ENCODE measurements at regions not wholly inside any gene's neighbourhood (a gene's known extent, or its start where the extent isn't known, plus 50 kb on each side); places are given as distances from the start of the nearest gene placed in this dataset.

DNA sequence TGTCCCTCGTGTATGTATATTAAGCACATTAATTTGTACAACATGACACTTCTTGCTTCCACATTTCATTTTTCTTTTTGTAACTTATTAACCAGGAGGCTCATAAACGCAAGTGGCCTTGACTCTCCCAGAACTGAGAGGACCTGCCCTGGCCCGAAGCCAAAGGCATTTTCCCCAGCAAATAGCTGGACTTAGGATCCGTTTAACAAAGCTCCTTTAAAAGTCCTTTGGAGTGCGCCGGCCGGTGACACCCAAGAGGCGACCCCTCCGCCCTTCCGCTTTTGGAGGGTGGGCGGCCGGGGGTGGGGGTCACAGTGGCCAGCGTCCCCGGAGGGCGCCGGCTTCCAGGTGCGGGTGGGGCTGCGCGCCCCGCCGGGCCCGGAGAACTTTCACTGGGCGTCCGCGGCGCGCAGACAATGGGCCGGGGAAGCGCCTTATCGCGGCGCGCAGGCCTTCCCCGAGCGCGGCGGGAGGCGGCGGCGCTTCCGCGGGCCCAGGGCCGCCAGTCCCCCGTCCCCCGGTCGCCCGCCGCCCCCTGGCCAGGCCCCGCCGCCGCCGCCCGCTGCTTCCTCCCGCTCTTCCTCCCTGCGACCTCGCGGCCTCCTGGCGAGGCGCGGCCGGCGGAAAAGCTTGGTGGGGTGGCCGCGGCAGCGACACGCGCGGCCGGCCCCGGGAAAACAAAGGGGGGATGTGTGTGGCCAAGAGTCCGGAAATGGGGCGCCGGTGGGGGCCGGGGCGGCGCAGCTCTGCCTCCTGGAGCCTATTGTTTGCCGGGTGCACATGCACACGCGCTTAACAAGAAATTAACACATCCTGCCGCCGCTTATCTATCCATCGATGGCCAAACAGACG is 613.4 kb downstream of the MCTP2 start (continued):
- TF ChIP-seq, protein P1, sequence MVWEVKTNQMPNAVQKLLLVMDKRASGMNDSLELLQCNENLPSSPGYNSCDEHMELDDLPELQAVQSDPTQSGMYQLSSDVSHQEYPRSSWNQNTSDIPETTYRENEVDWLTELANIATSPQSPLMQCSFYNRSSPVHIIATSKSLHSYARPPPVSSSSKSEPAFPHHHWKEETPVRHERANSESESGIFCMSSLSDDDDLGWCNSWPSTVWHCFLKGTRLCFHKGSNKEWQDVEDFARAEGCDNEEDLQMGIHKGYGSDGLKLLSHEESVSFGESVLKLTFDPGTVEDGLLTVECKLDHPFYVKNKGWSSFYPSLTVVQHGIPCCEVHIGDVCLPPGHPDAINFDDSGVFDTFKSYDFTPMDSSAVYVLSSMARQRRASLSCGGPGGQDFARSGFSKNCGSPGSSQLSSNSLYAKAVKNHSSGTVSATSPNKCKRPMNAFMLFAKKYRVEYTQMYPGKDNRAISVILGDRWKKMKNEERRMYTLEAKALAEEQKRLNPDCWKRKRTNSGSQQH (CRISPR knock-in tag; IDR thresholded peaks at IDR 0.05; ENCODE audit: low read depth): no peak; the same call in 1 of the 2 replicates
- TF ChIP-seq SALL2 (CRISPR knock-in tag; IDR thresholded peaks at IDR 0.05) (no peak), KLF12 (CRISPR knock-in tag; IDR thresholded peaks at IDR 0.05; ENCODE audit: borderline replicate concordance) (peak; percentile 67; the same call in 1 of the 2 replicates), HMG20B (CRISPR knock-in tag; conservative IDR thresholded peaks at IDR 0.05) (peak; percentile 47; the same call in 1 of the 2 replicates), XBP1 (CRISPR knock-in tag; IDR thresholded peaks at IDR 0.05) (no peak), RFX3 (CRISPR knock-in tag; IDR thresholded peaks at IDR 0.05) (no peak), RNF2 (conservative IDR thresholded peaks at IDR 0.05; ENCODE audit: low read depth) (peak; percentile 77), ZNF75D (CRISPR knock-in tag; IDR thresholded peaks at IDR 0.05; ENCODE audit: borderline replicate concordance) (no peak), FOXC1 (CRISPR knock-in tag; IDR thresholded peaks at IDR 0.05; ENCODE audit: borderline replicate concordance) (no peak), SSRP1 (CRISPR knock-in tag; IDR thresholded peaks at IDR 0.05) (no peak), KDM6A (CRISPR knock-in tag; IDR thresholded peaks at IDR 0.05; ENCODE audit: low read depth) (peak; percentile 78), ZNF660 (CRISPR knock-in tag; IDR thresholded peaks at IDR 0.05; ENCODE audit: borderline replicate concordance, low read depth) (no peak), SYNCRIP (IDR thresholded peaks at IDR 0.05; ENCODE audit: insufficient read depth, low read depth, low read length) (no peak), EP300 (IDR thresholded peaks at IDR 0.05; ENCODE audit: low read depth in 2 of 2, low read length in 2 of 2) (peak; percentile 21 to 83; a peak in 3 of 4 replicates), EP300 (CRISPR knock-in tag; IDR thresholded peaks at IDR 0.05; ENCODE audit: borderline replicate concordance) (peak; percentile 48; the same call in 1 of the 2 replicates), BRD4 (CRISPR knock-in tag; IDR thresholded peaks at IDR 0.05) (no peak), MYNN (CRISPR knock-in tag; IDR thresholded peaks at IDR 0.05; ENCODE audit: low read depth) (no peak), ZNF747 (CRISPR knock-in tag; IDR thresholded peaks at IDR 0.05; ENCODE audit: borderline replicate concordance) (no peak)
- TF ChIP-seq, protein P2, sequence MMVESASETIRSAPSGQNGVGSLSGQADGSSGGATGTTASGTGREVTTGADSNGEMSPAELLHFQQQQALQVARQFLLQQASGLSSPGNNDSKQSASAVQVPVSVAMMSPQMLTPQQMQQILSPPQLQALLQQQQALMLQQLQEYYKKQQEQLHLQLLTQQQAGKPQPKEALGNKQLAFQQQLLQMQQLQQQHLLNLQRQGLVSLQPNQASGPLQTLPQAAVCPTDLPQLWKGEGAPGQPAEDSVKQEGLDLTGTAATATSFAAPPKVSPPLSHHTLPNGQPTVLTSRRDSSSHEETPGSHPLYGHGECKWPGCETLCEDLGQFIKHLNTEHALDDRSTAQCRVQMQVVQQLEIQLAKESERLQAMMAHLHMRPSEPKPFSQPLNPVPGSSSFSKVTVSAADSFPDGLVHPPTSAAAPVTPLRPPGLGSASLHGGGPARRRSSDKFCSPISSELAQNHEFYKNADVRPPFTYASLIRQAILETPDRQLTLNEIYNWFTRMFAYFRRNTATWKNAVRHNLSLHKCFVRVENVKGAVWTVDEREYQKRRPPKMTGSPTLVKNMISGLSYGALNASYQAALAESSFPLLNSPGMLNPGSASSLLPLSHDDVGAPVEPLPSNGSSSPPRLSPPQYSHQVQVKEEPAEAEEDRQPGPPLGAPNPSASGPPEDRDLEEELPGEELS (CRISPR knock-in tag; IDR thresholded peaks at IDR 0.05): peak; percentile 75
- TF ChIP-seq, protein P3, sequence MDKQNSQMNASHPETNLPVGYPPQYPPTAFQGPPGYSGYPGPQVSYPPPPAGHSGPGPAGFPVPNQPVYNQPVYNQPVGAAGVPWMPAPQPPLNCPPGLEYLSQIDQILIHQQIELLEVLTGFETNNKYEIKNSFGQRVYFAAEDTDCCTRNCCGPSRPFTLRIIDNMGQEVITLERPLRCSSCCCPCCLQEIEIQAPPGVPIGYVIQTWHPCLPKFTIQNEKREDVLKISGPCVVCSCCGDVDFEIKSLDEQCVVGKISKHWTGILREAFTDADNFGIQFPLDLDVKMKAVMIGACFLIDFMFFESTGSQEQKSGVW (CRISPR knock-in tag; IDR thresholded peaks at IDR 0.05; ENCODE audit: borderline replicate concordance): no peak
- TF ChIP-seq, protein P4, sequence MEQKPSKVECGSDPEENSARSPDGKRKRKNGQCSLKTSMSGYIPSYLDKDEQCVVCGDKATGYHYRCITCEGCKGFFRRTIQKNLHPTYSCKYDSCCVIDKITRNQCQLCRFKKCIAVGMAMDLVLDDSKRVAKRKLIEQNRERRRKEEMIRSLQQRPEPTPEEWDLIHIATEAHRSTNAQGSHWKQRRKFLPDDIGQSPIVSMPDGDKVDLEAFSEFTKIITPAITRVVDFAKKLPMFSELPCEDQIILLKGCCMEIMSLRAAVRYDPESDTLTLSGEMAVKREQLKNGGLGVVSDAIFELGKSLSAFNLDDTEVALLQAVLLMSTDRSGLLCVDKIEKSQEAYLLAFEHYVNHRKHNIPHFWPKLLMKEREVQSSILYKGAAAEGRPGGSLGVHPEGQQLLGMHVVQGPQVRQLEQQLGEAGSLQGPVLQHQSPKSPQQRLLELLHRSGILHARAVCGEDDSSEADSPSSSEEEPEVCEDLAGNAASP (CRISPR knock-in tag; IDR thresholded peaks at IDR 0.05; ENCODE audit: borderline replicate concordance): no peak; the same call in 1 of the 2 replicates
- TF ChIP-seq, protein P5, sequence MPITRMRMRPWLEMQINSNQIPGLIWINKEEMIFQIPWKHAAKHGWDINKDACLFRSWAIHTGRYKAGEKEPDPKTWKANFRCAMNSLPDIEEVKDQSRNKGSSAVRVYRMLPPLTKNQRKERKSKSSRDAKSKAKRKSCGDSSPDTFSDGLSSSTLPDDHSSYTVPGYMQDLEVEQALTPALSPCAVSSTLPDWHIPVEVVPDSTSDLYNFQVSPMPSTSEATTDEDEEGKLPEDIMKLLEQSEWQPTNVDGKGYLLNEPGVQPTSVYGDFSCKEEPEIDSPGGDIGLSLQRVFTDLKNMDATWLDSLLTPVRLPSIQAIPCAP (CRISPR knock-in tag; IDR thresholded peaks at IDR 0.05; ENCODE audit: low read depth): no peak
